ENCODE measurements at regions not wholly inside any gene's neighbourhood (a gene's known extent, or its start where the extent isn't known, plus 50 kb on each side); places are given as distances from the start of the nearest gene placed in this dataset.

GRCh38 chr6:48747471-48747870 is 636.5 kb upstream of the PTCHD4 start:
- no peak overlapping the region for H3K4me3 ChIP-seq (ENCODE audit: low read depth, low read length)
- no peaks in the 10 kb centered on the region for H3K27me3 ChIP-seq (ENCODE audit: control insufficient read depth, insufficient read depth, low read length)
- H3K27ac ChIP-seq (ENCODE audit: low read depth, low read length), result no peak overlapping the region
- DNase-seq (ENCODE audit: low read depth, low spot score), result no peak
- CTCF ChIA-PET, result no interaction called here
- no peak for TF ChIP-seq CTCF (IDR thresholded peaks at IDR 0.05; ENCODE audit: low read depth, low read length)
- H3K9me3 ChIP-seq (ENCODE audit: control insufficient read depth, insufficient read depth, low read length), result no peaks in the 10 kb centered on the region
- POLR2A ChIA-PET, result interaction anchor here (0.7 kb wide), 1 partner anchor 79 kb away, joined by 3 read pairs; no protein-coding TSS in a partner anchor

GRCh38 chr6:48747040-48747439 is 636.0 kb upstream of the PTCHD4 start:
- no peak for DNase-seq (ENCODE audit: low read depth, low spot score)
- no peak for TF ChIP-seq CTCF (IDR thresholded peaks at IDR 0.05; ENCODE audit: low read depth, low read length)
- H3K27ac ChIP-seq (ENCODE audit: low read depth, low read length), result no peak overlapping the region
- no peak overlapping the region for H3K4me3 ChIP-seq (ENCODE audit: low read depth, low read length)
- H3K9me3 ChIP-seq (ENCODE audit: control insufficient read depth, insufficient read depth, low read length), result no peaks in the 10 kb centered on the region
- ChIA-PET CTCF (no interaction called here), POLR2A (interaction anchor here (0.7 kb wide), 1 partner anchor 80 kb away, joined by 3 read pairs; no protein-coding TSS in a partner anchor)
- no peaks in the 10 kb centered on the region for H3K27me3 ChIP-seq (ENCODE audit: control insufficient read depth, insufficient read depth, low read length)

GRCh38 chr6:48744948-48745347 is 634.0 kb upstream of the PTCHD4 start:
- no peak for TF ChIP-seq CTCF (IDR thresholded peaks at IDR 0.05; ENCODE audit: low read depth, low read length)
- no peak overlapping the region for H3K4me3 ChIP-seq (ENCODE audit: low read depth, low read length)
- DNase-seq (ENCODE audit: low read depth, low spot score), result no peak
- ChIA-PET CTCF (interaction anchor here (2.0 kb wide), 1 partner anchor 20 kb away, joined by 11 read pairs; no protein-coding TSS in a partner anchor), POLR2A (no interaction called here)
- no peak overlapping the region for H3K27ac ChIP-seq (ENCODE audit: low read depth, low read length)
- H3K9me3 ChIP-seq (ENCODE audit: control insufficient read depth, insufficient read depth, low read length), result no peaks in the 10 kb centered on the region
- H3K27me3 ChIP-seq (ENCODE audit: control insufficient read depth, insufficient read depth, low read length), result no peaks in the 10 kb centered on the region

- no peak overlapping the region for H3K4me3 ChIP-seq (ENCODE audit: low read depth, low read length)
- H3K9me3 ChIP-seq (ENCODE audit: control insufficient read depth, insufficient read depth, low read length), result no peaks in the 10 kb centered on the region
- H3K27ac ChIP-seq (ENCODE audit: low read depth, low read length), result no peak overlapping the region
- no peak for DNase-seq (ENCODE audit: low read depth, low spot score)
- no peaks in the 10 kb centered on the region for H3K27me3 ChIP-seq (ENCODE audit: control insufficient read depth, insufficient read depth, low read length)
- TF ChIP-seq CTCF (IDR thresholded peaks at IDR 0.05; ENCODE audit: low read depth, low read length), result no peak
- ChIA-PET CTCF (interaction anchor here (0.7 to 1.1 kb wide), 2 partner anchors 9 to 22 kb away, joined by 3 to 5 read pairs; no protein-coding TSS in a partner anchor), POLR2A (no interaction called here)
Observed at GRCh38 chr6:48743738-48744137, 632.7 kb upstream of the PTCHD4 start.

GRCh38 chr6:48736501-48737206 is 625.7 kb upstream of the PTCHD4 start:
- CTCF ChIA-PET, result interaction anchor here (0.6 to 1.5 kb wide), 5 partner anchors 29 to 948 kb away, joined by 3 to 4 read pairs (median 4); no protein-coding TSS in a partner anchor

More at GRCh38 chr6:48736501-48737206, 625.7 kb upstream of the PTCHD4 start:
- DNase-seq (ENCODE audit: low read depth, low spot score), result peak; percentile 55
- Histone ChIP-seq H3K27ac (ENCODE audit: low read depth, low read length) (peak overlapping the region; percentile 32), H3K27me3 (ENCODE audit: control insufficient read depth, insufficient read depth, low read length) (no peaks in the 10 kb centered on the region), H3K4me3 (ENCODE audit: low read depth, low read length) (no peak overlapping the region), H3K9me3 (ENCODE audit: control insufficient read depth, insufficient read depth, low read length) (no peaks in the 10 kb centered on the region)
- TF ChIP-seq CTCF (IDR thresholded peaks at IDR 0.05; ENCODE audit: low read depth, low read length), result peak; percentile 27; the same call in 1 of the 2 replicates
- POLR2A ChIA-PET, result no interaction called here
